Hepatocyte (in vitro differentiated cells): ENCODE measurements at regions not wholly inside any gene's neighbourhood (a gene's known extent, or its start where the extent isn't known, plus 50 kb on each side); places are given as distances from the start of the nearest gene placed in this dataset.

Source experiments
- DNase-seq: peaks from one replicate; pipeline ENCODE4 v3.0.0-alpha.2; 2016; ENCODE audit warnings: low spot score
- H2AFZ ChIP-seq: fragments of 200-600 bp; sonication (generic); 2 replicates; pipeline ENCODE4 v1.6.0; 2016; ENCODE audit warnings: antibody characterized with exemption, mild to moderate bottlenecking
- H3K27ac ChIP-seq: fragments of 200-600 bp; sonication (generic); 2 replicates; pipeline ENCODE4 v1.5.1; 2016; ENCODE audit warnings: mild to moderate bottlenecking
- H3K27me3 ChIP-seq: fragments of 200-600 bp; sonication (generic); 2 replicates; pipeline ENCODE4 v1.6.1; 2016
- H3K36me3 ChIP-seq: fragments of 200-600 bp; sonication (generic); replicated peaks from 2 replicates; pipeline ENCODE4 v1.5.1; 2016; ENCODE audit warnings: low read depth; ENCODE audit not compliant: insufficient read depth
- H3K4me1 ChIP-seq: fragments of 200-600 bp; sonication (generic); 2 replicates; pipeline ENCODE4 v1.5.1; 2016; ENCODE audit warnings: mild to moderate bottlenecking, moderate library complexity; ENCODE audit not compliant: insufficient read depth
- H3K4me2 ChIP-seq: fragments of 200-600 bp; sonication (generic); 2 replicates; pipeline ENCODE4 v1.6.0; 2016
- H3K4me3 ChIP-seq: fragments of 200-600 bp; sonication (generic); 2 replicates; pipeline ENCODE4 v1.5.1; 2016; ENCODE audit warnings: mild to moderate bottlenecking
- H3K79me2 ChIP-seq: fragments of 200-600 bp; sonication (generic); 2 replicates; pipeline ENCODE4 v1.6.0; 2017; ENCODE audit warnings: mild to moderate bottlenecking
- H3K9me2 ChIP-seq: fragments of 200-600 bp; sonication (generic); replicated peaks from 2 replicates; pipeline ENCODE4 v1.6.0; 2017; ENCODE audit warnings: mild to moderate bottlenecking; ENCODE audit not compliant: insufficient read depth
- H3K9me3 ChIP-seq: fragments of 200-600 bp; sonication (generic); 2 replicates; pipeline ENCODE4 v1.5.1; 2016; ENCODE audit warnings: low read depth, mild to moderate bottlenecking
- H4K20me1 ChIP-seq: fragments of 200-600 bp; sonication (generic); 2 replicates; pipeline ENCODE4 v1.6.0; 2016; ENCODE audit warnings: mild to moderate bottlenecking; ENCODE audit not compliant: insufficient read depth, poor library complexity, severe bottlenecking
- EZH2 ChIP-seq: fragments of 200-600 bp; sonication (generic); IDR thresholded peaks from 2 replicates; pipeline ENCODE4 v1.6.1; 2016; ENCODE audit warnings: antibody characterized with exemption, mild to moderate bottlenecking, borderline replicate concordance
- EZH2phosphoT487 ChIP-seq: fragments of 200-600 bp; sonication (generic); IDR thresholded peaks from one replicate; pipeline ENCODE4 v1.6.1; 2018; ENCODE audit warnings: antibody characterized with exemption, mild to moderate bottlenecking, low read depth, moderate library complexity; ENCODE audit not compliant: unreplicated experiment, severe bottlenecking
- WGBS: methylation state at CpG from one replicate; pipeline ENCODE4 v1.1.6; 2016; ENCODE audit warnings: low lambda C conversion rate; ENCODE audit errors: missing lambda C conversion rate; 5-methylcytosine and 5-hydroxymethylcytosine counted together
- TF ChIP-seq, protein P1 (sequence below): fragments of 200-600 bp; sonication (generic); IDR thresholded peaks from 2 replicates; pipeline ENCODE4 v1.5.1; 2016; ENCODE audit warnings: antibody characterized with exemption, mild to moderate bottlenecking; ENCODE audit not compliant: poor library complexity

- H2AFZ ChIP-seq, result no peak overlapping the region
- H3K4me2 ChIP-seq, result no peak overlapping the region
- H3K27me3 ChIP-seq, result no peaks in the 10 kb centered on the region
- H3K9me2 ChIP-seq, result no peaks in the 10 kb centered on the region
- no peak for DNase-seq
- WGBS, result 88% methylated on average over 1 of the region's 1 CpG
- no peaks in the 10 kb centered on the region for H3K36me3 ChIP-seq
- no peaks in the 10 kb centered on the region for H4K20me1 ChIP-seq
- TF ChIP-seq EZH2phosphoT487 (no peak), EZH2 (no peak)
- TF ChIP-seq, protein P1, sequence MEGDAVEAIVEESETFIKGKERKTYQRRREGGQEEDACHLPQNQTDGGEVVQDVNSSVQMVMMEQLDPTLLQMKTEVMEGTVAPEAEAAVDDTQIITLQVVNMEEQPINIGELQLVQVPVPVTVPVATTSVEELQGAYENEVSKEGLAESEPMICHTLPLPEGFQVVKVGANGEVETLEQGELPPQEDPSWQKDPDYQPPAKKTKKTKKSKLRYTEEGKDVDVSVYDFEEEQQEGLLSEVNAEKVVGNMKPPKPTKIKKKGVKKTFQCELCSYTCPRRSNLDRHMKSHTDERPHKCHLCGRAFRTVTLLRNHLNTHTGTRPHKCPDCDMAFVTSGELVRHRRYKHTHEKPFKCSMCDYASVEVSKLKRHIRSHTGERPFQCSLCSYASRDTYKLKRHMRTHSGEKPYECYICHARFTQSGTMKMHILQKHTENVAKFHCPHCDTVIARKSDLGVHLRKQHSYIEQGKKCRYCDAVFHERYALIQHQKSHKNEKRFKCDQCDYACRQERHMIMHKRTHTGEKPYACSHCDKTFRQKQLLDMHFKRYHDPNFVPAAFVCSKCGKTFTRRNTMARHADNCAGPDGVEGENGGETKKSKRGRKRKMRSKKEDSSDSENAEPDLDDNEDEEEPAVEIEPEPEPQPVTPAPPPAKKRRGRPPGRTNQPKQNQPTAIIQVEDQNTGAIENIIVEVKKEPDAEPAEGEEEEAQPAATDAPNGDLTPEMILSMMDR, result no peak
- no peaks in the 10 kb centered on the region for H3K4me1 ChIP-seq
- H3K9me3 ChIP-seq, result no peaks in the 10 kb centered on the region
- no peak overlapping the region for H3K4me3 ChIP-seq
- H3K79me2 ChIP-seq, result no peaks in the 10 kb centered on the region
- H3K27ac ChIP-seq, result no peak overlapping the region
Measured at GRCh38 chr3:147640781-147641180, 231.6 kb downstream of the ZIC1 start.

GRCh38 chr3:147645761-147646160, 236.6 kb downstream of the ZIC1 start:
- no peak overlapping the region for H2AFZ ChIP-seq
- H4K20me1 ChIP-seq, result no peaks in the 10 kb centered on the region
- no peak for TF ChIP-seq EZH2phosphoT487
- no peaks in the 10 kb centered on the region for H3K79me2 ChIP-seq
- no peaks in the 10 kb centered on the region for H3K9me2 ChIP-seq
- H3K27me3 ChIP-seq, result no peaks in the 10 kb centered on the region
- WGBS, result 56% methylated on average over 1 of the region's 1 CpG
- no peak overlapping the region for H3K27ac ChIP-seq
- no peaks in the 10 kb centered on the region for H3K9me3 ChIP-seq
- H3K4me1 ChIP-seq, result no peaks in the 10 kb centered on the region
- no peak overlapping the region for H3K4me2 ChIP-seq
- H3K4me3 ChIP-seq, result no peak overlapping the region
- no peaks in the 10 kb centered on the region for H3K36me3 ChIP-seq
- DNase-seq, result no peak

- no peaks in the 10 kb centered on the region for H3K4me1 ChIP-seq
- no peaks in the 10 kb centered on the region for H3K27me3 ChIP-seq
- H3K9me3 ChIP-seq, result no peaks in the 10 kb centered on the region
- WGBS, result 100% methylated on average over 3 of the region's 3 CpGs
- H2AFZ ChIP-seq, result no peak overlapping the region
- no peak overlapping the region for H3K27ac ChIP-seq
- H3K4me3 ChIP-seq, result no peak overlapping the region
- DNase-seq, result no peak
- H3K4me2 ChIP-seq, result no peak overlapping the region
- no peaks in the 10 kb centered on the region for H4K20me1 ChIP-seq
- no peaks in the 10 kb centered on the region for H3K79me2 ChIP-seq
- H3K9me2 ChIP-seq, result no peaks in the 10 kb centered on the region
- TF ChIP-seq EZH2 (no peak), EZH2phosphoT487 (no peak)
- TF ChIP-seq, protein P1, result no peak
- no peaks in the 10 kb centered on the region for H3K36me3 ChIP-seq
Measured at GRCh38 chr3:147649475-147649874, 240.3 kb downstream of the ZIC1 start.

GRCh38 chr3:147651107-147651778, 242.1 kb downstream of the ZIC1 start:
- no peak for DNase-seq
- no peak overlapping the region for H3K4me2 ChIP-seq
- H3K36me3 ChIP-seq, result no peaks in the 10 kb centered on the region
- H3K79me2 ChIP-seq, result no peaks in the 10 kb centered on the region
- no peaks in the 10 kb centered on the region for H4K20me1 ChIP-seq
- H3K9me2 ChIP-seq, result no peaks in the 10 kb centered on the region
- H3K9me3 ChIP-seq, result no peaks in the 10 kb centered on the region
- 62% methylated on average over 3 of the region's 3 CpGs for WGBS
- H2AFZ ChIP-seq, result no peak overlapping the region
- H3K27ac ChIP-seq, result no peak overlapping the region
- no peaks in the 10 kb centered on the region for H3K27me3 ChIP-seq
- H3K4me1 ChIP-seq, result no peaks in the 10 kb centered on the region
- TF ChIP-seq, protein P1, result no peak
- TF ChIP-seq EZH2phosphoT487 (no peak), EZH2 (no peak)
- H3K4me3 ChIP-seq, result no peak overlapping the region
